WTC11 (cell line): ENCODE measurements at regions not wholly inside any gene's neighbourhood (a gene's known extent, or its start where the extent isn't known, plus 50 kb on each side); places are given as distances from the start of the nearest gene placed in this dataset.

ENCODE experiments used
- ATAC-seq: fragments of 200-7000 bp; cut with Tn5 transposase; 2 replicates; pipeline ENCODE4 v1.10.0; 2021; ENCODE audit warnings: mild to moderate bottlenecking, moderate library complexity
- CTCF ChIA-PET: fragments of 300-600 bp; sonication (Branson Sonifier 250); formaldehyde crosslinking; loops from one replicate; lab custom pipeline; 2021; ENCODE audit warnings: antibody characterized with exemption; lab: Charles Lee
- POLR2A ChIA-PET: fragments of 350-600 bp; sonication (Branson Sonifier 250); formaldehyde crosslinking; loops from one replicate; lab custom pipeline; 2021; ENCODE audit warnings: antibody characterized with exemption; lab: Charles Lee
- DNase-seq: peaks from one replicate; pipeline ENCODE4 v3.0.0; 2021; ENCODE audit warnings: low spot score
- H3K27ac Mint-ChIP-seq: 2 replicates; pipeline ENCODE4 v1.8.0; 2021; ENCODE audit warnings: mixed read lengths
- H3K27me3 Mint-ChIP-seq: 2 replicates; pipeline ENCODE4 v1.8.0; 2021; ENCODE audit warnings: low read depth, mild to moderate bottlenecking, moderate library complexity, mixed read lengths
- H3K36me3 Mint-ChIP-seq: 2 replicates; pipeline ENCODE4 v1.8.0; 2021; ENCODE audit warnings: mixed read lengths
- H3K4me1 Mint-ChIP-seq: 2 replicates; pipeline ENCODE4 v1.8.0; 2022; ENCODE audit warnings: mixed read lengths
- H3K4me3 Mint-ChIP-seq: 2 replicates; pipeline ENCODE4 v1.8.0; 2021; ENCODE audit warnings: mild to moderate bottlenecking, moderate library complexity, mixed read lengths
- H3K9me3 Mint-ChIP-seq: 2 replicates; pipeline ENCODE4 v1.8.0; 2021; ENCODE audit warnings: mixed read lengths
- ELF4 ChIP-seq: sonication (generic); formaldehyde crosslinking; IDR thresholded peaks from 2 replicates; pipeline ENCODE4 v1.8.1; 2022; ENCODE audit warnings: low read depth, mild to moderate bottlenecking, moderate library complexity, missing genetic modification reagents
- GRHL2 ChIP-seq: fragments of 250-450 bp; sonication (Bioruptor Pico); IDR thresholded peaks from 2 replicates; pipeline ENCODE4 v1.8.0; 2022; ENCODE audit warnings: mild to moderate bottlenecking, moderate library complexity; ENCODE audit not compliant: insufficient replicate concordance, severe bottlenecking
- NFATC4 ChIP-seq: fragments of 250-450 bp; sonication (Bioruptor Pico); IDR thresholded peaks from 2 replicates; pipeline ENCODE4 v1.9.0; 2021; ENCODE audit warnings: mild to moderate bottlenecking
- NFE2L1 ChIP-seq: sonication (generic); formaldehyde crosslinking; IDR thresholded peaks from 2 replicates; pipeline ENCODE4 v1.8.1; 2023; ENCODE audit warnings: missing genetic modification reagents
- NR3C1 ChIP-seq: sonication (generic); formaldehyde crosslinking; conservative IDR thresholded peaks from 2 replicates; pipeline ENCODE4 v1.8.1; 2023; ENCODE audit warnings: low read depth, mild to moderate bottlenecking, missing genetic modification reagents
- RELA ChIP-seq: sonication (generic); formaldehyde crosslinking; IDR thresholded peaks from 2 replicates; pipeline ENCODE4 v1.8.1; 2022; ENCODE audit warnings: missing genetic modification reagents, mild to moderate bottlenecking, borderline replicate concordance
- SMAD3 ChIP-seq: sonication (generic); formaldehyde crosslinking; IDR thresholded peaks from 2 replicates; pipeline ENCODE4 v1.8.0; 2022; ENCODE audit warnings: missing genetic modification reagents, mild to moderate bottlenecking, borderline replicate concordance
- SP1 ChIP-seq: sonication (generic); formaldehyde crosslinking; conservative IDR thresholded peaks from 2 replicates; pipeline ENCODE4 v1.8.1; 2022; ENCODE audit warnings: missing genetic modification reagents
- TP53 ChIP-seq: sonication (generic); formaldehyde crosslinking; IDR thresholded peaks from 2 replicates; pipeline ENCODE4 v1.8.1; 2023; ENCODE audit warnings: mild to moderate bottlenecking, missing genetic modification reagents
- ZNF263 ChIP-seq: sonication (generic); formaldehyde crosslinking; IDR thresholded peaks from 2 replicates; pipeline ENCODE4 v1.8.1; 2022; ENCODE audit warnings: low read depth, mild to moderate bottlenecking, moderate library complexity, missing genetic modification reagents
- TF ChIP-seq, protein P1 (sequence below): sonication (generic); formaldehyde crosslinking; IDR thresholded peaks from 2 replicates; pipeline ENCODE4 v1.8.0; 2022; ENCODE audit warnings: mild to moderate bottlenecking, missing genetic modification reagents
- TF ChIP-seq, protein P2 (sequence below): sonication (generic); formaldehyde crosslinking; IDR thresholded peaks from 2 replicates; pipeline ENCODE4 v1.8.0; 2022; ENCODE audit warnings: missing genetic modification reagents
- TF ChIP-seq, protein P3 (sequence below): sonication (generic); formaldehyde crosslinking; IDR thresholded peaks from 2 replicates; pipeline ENCODE4 v1.8.0; 2023; ENCODE audit warnings: missing genetic modification reagents, mild to moderate bottlenecking, borderline replicate concordance
- TF ChIP-seq, protein P4 (sequence below): fragments of 250-450 bp; sonication (Bioruptor Pico); IDR thresholded peaks from 2 replicates; pipeline ENCODE4 v1.9.0; 2021; ENCODE audit warnings: mild to moderate bottlenecking, borderline replicate concordance

DNA sequence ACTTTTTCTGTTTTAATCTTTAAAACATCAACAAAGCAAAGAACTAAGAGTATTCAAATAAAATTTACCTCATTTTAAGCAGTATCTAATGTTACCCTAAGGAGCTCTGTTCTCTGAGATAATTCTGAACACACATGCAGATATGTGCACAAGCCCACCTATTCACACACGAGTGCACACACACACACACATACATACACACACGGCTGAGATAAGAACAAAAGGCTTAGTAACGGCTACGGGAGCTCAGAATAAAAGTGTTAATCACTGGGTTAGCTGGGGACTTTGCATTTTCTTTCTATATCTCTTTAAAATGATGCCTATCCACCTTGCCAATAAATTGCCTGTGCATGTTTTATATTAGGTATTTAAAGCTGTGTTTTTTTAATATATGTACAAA lies 1096.3 kb downstream of the GALC start:
- Mint-ChIP-seq H3K4me3 (no peak overlapping the region), H3K9me3 (no peaks in the 10 kb centered on the region), H3K27ac (no peak overlapping the region), H3K4me1 (peaks cover 6% of the 10 kb centered on the region), H3K36me3 (no peaks in the 10 kb centered on the region), H3K27me3 (no peaks in the 10 kb centered on the region)
- TF ChIP-seq NFE2L1 (CRISPR knock-in tag): no peak
- no peak for TF ChIP-seq RELA
- TF ChIP-seq NR3C1 (CRISPR knock-in tag): no peak
- no peak for TF ChIP-seq TP53 (CRISPR knock-in tag)
- TF ChIP-seq, protein P1, sequence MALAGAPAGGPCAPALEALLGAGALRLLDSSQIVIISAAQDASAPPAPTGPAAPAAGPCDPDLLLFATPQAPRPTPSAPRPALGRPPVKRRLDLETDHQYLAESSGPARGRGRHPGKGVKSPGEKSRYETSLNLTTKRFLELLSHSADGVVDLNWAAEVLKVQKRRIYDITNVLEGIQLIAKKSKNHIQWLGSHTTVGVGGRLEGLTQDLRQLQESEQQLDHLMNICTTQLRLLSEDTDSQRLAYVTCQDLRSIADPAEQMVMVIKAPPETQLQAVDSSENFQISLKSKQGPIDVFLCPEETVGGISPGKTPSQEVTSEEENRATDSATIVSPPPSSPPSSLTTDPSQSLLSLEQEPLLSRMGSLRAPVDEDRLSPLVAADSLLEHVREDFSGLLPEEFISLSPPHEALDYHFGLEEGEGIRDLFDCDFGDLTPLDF (CRISPR knock-in tag): no peak
- TF ChIP-seq SP1 (CRISPR knock-in tag): no peak
- TF ChIP-seq NFATC4: no peak
- ChIA-PET CTCF (no interaction called here), POLR2A (no interaction called here)
- ATAC-seq (no peak), DNase-seq (no peak)

DNA sequence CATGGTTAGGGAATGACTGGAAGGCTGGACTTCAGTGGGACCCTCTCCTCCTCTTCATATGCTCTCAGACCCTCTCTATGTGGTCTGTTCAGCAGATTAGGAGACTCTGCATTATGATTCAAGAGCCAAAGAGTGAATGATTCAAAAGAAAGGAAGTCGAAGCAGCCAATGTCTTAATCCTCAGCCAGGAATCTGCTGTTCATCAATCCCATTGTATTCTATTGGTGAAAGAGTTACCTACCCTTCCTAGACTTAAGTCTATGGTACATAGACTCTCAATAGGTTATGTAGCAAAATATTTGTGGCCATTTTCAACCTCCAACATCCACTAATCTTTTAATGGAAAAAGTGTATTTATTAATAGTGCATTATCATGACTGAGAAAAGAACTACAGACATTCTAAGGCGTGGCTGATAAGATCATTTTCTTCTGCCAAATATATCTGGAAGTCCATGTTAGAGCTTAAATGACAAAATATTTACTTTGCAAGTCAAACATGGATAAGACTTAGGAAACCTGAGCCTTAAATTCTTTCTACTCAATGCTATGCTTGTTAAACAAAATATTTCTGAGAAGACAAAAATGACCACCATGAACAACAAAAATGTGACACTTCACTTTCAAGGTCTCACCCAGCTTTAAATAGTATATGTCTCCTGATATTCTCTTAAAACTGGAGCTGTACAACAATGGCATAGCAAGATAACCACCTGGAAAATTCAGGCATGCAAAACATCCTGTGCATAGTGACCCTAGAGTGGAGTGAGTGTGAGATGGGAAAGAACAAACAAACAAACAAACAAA lies 1100.6 kb downstream of the GALC start:
- DNase-seq (no peak), ATAC-seq (no peak)
- no peak overlapping the region for H3K4me3 Mint-ChIP-seq
- POLR2A ChIA-PET: no interaction called here
- no peak for TF ChIP-seq ELF4 (CRISPR knock-in tag)
- TF ChIP-seq, protein P2, sequence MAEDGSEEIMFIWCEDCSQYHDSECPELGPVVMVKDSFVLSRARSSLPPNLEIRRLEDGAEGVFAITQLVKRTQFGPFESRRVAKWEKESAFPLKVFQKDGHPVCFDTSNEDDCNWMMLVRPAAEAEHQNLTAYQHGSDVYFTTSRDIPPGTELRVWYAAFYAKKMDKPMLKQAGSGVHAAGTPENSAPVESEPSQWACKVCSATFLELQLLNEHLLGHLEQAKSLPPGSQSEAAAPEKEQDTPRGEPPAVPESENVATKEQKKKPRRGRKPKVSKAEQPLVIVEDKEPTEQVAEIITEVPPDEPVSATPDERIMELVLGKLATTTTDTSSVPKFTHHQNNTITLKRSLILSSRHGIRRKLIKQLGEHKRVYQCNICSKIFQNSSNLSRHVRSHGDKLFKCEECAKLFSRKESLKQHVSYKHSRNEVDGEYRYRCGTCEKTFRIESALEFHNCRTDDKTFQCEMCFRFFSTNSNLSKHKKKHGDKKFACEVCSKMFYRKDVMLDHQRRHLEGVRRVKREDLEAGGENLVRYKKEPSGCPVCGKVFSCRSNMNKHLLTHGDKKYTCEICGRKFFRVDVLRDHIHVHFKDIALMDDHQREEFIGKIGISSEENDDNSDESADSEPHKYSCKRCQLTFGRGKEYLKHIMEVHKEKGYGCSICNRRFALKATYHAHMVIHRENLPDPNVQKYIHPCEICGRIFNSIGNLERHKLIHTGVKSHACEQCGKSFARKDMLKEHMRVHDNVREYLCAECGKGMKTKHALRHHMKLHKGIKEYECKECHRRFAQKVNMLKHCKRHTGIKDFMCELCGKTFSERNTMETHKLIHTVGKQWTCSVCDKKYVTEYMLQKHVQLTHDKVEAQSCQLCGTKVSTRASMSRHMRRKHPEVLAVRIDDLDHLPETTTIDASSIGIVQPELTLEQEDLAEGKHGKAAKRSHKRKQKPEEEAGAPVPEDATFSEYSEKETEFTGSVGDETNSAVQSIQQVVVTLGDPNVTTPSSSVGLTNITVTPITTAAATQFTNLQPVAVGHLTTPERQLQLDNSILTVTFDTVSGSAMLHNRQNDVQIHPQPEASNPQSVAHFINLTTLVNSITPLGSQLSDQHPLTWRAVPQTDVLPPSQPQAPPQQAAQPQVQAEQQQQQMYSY (CRISPR knock-in tag): no peak
- CTCF ChIA-PET: no interaction called here
- no peaks in the 10 kb centered on the region for H3K27me3 Mint-ChIP-seq
- no peaks in the 10 kb centered on the region for H3K36me3 Mint-ChIP-seq
- peaks cover 6% of the 10 kb centered on the region for H3K4me1 Mint-ChIP-seq
- H3K27ac Mint-ChIP-seq: no peak overlapping the region
- peaks cover 14% of the 10 kb centered on the region for H3K9me3 Mint-ChIP-seq

DNA sequence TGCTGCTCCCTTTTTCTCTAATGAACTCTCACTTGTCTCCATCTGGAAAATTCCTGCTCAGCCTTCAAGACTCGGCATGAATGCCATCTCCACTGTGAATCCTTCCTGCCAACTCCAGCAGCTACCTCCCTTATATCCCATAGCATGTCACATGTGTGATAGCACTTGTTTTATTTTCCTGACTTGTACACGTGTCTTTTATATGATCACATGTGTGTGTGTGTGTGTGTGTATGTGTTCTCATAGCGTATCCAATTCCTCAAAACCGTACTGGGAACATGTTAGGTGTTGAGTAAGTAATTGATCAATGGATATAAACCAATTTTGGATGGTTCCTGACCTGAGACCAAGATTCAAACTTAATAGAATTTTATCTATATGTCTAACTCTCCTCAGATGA lies 1107.7 kb downstream of the GALC start:
- Mint-ChIP-seq H3K4me1 (no peaks in the 10 kb centered on the region), H3K36me3 (no peaks in the 10 kb centered on the region), H3K27ac (no peak overlapping the region), H3K4me3 (no peak overlapping the region), H3K27me3 (no peaks in the 10 kb centered on the region), H3K9me3 (peaks cover 19% of the 10 kb centered on the region)
- ChIA-PET POLR2A (no interaction called here), CTCF (no interaction called here)
- ATAC-seq (no peak), DNase-seq (no peak)
- TF ChIP-seq, protein P3, sequence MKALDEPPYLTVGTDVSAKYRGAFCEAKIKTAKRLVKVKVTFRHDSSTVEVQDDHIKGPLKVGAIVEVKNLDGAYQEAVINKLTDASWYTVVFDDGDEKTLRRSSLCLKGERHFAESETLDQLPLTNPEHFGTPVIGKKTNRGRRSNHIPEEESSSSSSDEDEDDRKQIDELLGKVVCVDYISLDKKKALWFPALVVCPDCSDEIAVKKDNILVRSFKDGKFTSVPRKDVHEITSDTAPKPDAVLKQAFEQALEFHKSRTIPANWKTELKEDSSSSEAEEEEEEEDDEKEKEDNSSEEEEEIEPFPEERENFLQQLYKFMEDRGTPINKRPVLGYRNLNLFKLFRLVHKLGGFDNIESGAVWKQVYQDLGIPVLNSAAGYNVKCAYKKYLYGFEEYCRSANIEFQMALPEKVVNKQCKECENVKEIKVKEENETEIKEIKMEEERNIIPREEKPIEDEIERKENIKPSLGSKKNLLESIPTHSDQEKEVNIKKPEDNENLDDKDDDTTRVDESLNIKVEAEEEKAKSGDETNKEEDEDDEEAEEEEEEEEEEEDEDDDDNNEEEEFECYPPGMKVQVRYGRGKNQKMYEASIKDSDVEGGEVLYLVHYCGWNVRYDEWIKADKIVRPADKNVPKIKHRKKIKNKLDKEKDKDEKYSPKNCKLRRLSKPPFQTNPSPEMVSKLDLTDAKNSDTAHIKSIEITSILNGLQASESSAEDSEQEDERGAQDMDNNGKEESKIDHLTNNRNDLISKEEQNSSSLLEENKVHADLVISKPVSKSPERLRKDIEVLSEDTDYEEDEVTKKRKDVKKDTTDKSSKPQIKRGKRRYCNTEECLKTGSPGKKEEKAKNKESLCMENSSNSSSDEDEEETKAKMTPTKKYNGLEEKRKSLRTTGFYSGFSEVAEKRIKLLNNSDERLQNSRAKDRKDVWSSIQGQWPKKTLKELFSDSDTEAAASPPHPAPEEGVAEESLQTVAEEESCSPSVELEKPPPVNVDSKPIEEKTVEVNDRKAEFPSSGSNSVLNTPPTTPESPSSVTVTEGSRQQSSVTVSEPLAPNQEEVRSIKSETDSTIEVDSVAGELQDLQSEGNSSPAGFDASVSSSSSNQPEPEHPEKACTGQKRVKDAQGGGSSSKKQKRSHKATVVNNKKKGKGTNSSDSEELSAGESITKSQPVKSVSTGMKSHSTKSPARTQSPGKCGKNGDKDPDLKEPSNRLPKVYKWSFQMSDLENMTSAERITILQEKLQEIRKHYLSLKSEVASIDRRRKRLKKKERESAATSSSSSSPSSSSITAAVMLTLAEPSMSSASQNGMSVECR (CRISPR knock-in tag): no peak
- TF ChIP-seq GRHL2 (CRISPR knock-in tag): no peak
- TF ChIP-seq NR3C1 (CRISPR knock-in tag): no peak
- no peak for TF ChIP-seq ZNF263 (CRISPR knock-in tag)
- no peak for TF ChIP-seq SMAD3 (CRISPR knock-in tag)
- TF ChIP-seq, protein P4, sequence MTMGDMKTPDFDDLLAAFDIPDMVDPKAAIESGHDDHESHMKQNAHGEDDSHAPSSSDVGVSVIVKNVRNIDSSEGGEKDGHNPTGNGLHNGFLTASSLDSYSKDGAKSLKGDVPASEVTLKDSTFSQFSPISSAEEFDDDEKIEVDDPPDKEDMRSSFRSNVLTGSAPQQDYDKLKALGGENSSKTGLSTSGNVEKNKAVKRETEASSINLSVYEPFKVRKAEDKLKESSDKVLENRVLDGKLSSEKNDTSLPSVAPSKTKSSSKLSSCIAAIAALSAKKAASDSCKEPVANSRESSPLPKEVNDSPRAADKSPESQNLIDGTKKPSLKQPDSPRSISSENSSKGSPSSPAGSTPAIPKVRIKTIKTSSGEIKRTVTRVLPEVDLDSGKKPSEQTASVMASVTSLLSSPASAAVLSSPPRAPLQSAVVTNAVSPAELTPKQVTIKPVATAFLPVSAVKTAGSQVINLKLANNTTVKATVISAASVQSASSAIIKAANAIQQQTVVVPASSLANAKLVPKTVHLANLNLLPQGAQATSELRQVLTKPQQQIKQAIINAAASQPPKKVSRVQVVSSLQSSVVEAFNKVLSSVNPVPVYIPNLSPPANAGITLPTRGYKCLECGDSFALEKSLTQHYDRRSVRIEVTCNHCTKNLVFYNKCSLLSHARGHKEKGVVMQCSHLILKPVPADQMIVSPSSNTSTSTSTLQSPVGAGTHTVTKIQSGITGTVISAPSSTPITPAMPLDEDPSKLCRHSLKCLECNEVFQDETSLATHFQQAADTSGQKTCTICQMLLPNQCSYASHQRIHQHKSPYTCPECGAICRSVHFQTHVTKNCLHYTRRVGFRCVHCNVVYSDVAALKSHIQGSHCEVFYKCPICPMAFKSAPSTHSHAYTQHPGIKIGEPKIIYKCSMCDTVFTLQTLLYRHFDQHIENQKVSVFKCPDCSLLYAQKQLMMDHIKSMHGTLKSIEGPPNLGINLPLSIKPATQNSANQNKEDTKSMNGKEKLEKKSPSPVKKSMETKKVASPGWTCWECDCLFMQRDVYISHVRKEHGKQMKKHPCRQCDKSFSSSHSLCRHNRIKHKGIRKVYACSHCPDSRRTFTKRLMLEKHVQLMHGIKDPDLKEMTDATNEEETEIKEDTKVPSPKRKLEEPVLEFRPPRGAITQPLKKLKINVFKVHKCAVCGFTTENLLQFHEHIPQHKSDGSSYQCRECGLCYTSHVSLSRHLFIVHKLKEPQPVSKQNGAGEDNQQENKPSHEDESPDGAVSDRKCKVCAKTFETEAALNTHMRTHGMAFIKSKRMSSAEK (CRISPR knock-in tag): no peak
